HepG2 (cell line): ENCODE measurements at regions not wholly inside any gene's neighbourhood (a gene's known extent, or its start where the extent isn't known, plus 50 kb on each side); places are given as distances from the start of the nearest gene placed in this dataset.

ENCODE experiments used
- ATAC-seq: fragments of 200-7000 bp; cut with Tn5 transposase; 3 replicates; pipeline ENCODE4 v1.9.1; 2020; ENCODE audit warnings: mild to moderate bottlenecking, moderate library complexity
- BruUV-seq: library from RNA; stranded (reverse); fragments of 400-500 nt; replicated peaks from 2 replicates; lab custom pipeline; 2021; lab: Mats Ljungman, UMichigan
- CTCF ChIA-PET: fragments of 300-600 bp; formaldehyde crosslinking; extraction: SDS; loops from one replicate; lab custom pipeline; 2021; ENCODE audit warnings: low total read pairs, inconsistent platforms, low intra/inter-chr PET ratio; lab: Yijun Ruan, JAX
- POLR2A ChIA-PET: fragments of 350-600 bp; sonication (Branson Sonifier 250); formaldehyde crosslinking; loops from one replicate; lab custom pipeline; 2020; ENCODE audit warnings: antibody characterized with exemption, inconsistent platforms; lab: Yijun Ruan, JAX
- DNase-seq: peaks from one replicate; pipeline ENCODE4 v3.0.0-alpha.2; 2015; ENCODE audit warnings: low spot score
- FAIRE-seq: peaks from 3 replicates; lab custom pipeline; 2011; peaks lifted over from hg19 to GRCh38; lab: Jason Lieb, UNC
- H2AFZ ChIP-seq: one replicate; pipeline ENCODE4 v1.6.1; 2011; ENCODE audit warnings: low read length, inconsistent platforms
- H3K27ac ChIP-seq: fragments of 300-600 bp; 3 replicates; pipeline ENCODE4 v1.8.0; 2011; ENCODE audit warnings: mixed run types, mild to moderate bottlenecking, mixed read lengths, low read length, inconsistent platforms; ENCODE audit not compliant: insufficient read depth; ENCODE audit errors: extremely low read length
- H3K27me3 ChIP-seq, 2 experiments: fragments of 200-600 bp in 1 of 2; 2 replicates in 1 of 2; 3 replicates in 1 of 2; pipeline versions ENCODE4 v1.6.0 to v1.8.0; 2011; ENCODE audit warnings: low read length in 2 of 2, mild to moderate bottlenecking in 2 of 2, moderate library complexity in 2 of 2, inconsistent platforms in 1 of 2; ENCODE audit not compliant: insufficient read depth in 2 of 2, control insufficient read depth in 1 of 2
- H3K36me3 ChIP-seq, 2 experiments: fragments of 200-600 bp in 1 of 2; replicated peaks in 1 of 2; 2 replicates in 1 of 2; 3 replicates in 1 of 2; pipeline versions ENCODE4 v1.5.1 to v1.8.0; 2011; ENCODE audit warnings: low read length in 2 of 2, inconsistent platforms in 1 of 2; ENCODE audit not compliant: insufficient read depth in 2 of 2, control insufficient read depth in 1 of 2
- H3K4me1 ChIP-seq: 2 replicates; pipeline ENCODE4 v1.5.1; 2012; ENCODE audit warnings: low read length, inconsistent platforms; ENCODE audit not compliant: insufficient read depth
- H3K4me2 ChIP-seq: 2 replicates; pipeline ENCODE4 v1.6.0; 2011; ENCODE audit warnings: low read depth, low read length, inconsistent platforms
- H3K4me3 ChIP-seq, 3 experiments: fragments of 200-600 bp in 1 of 3; sonication (generic), shearing (Covaris generic) in 1 of 3; replicated peaks in 1 of 3; 2 replicates each; pipeline ENCODE4 v1.5.1; 2011 to 2016; ENCODE audit warnings: low read length in 3 of 3, inconsistent platforms in 2 of 3, low read depth in 2 of 3, mild to moderate bottlenecking in 2 of 3, control low read depth in 1 of 3, mixed read lengths in 1 of 3; ENCODE audit not compliant: insufficient read depth in 1 of 3
- H3K79me2 ChIP-seq: one replicate; pipeline ENCODE4 v1.6.1; 2011; ENCODE audit warnings: low read length, inconsistent platforms; ENCODE audit not compliant: insufficient read depth
- H3K9ac ChIP-seq: 2 replicates; pipeline ENCODE4 v1.6.0; 2011; ENCODE audit warnings: mild to moderate bottlenecking, low read depth, low read length, inconsistent platforms; ENCODE audit not compliant: insufficient read depth
- H3K9me3 ChIP-seq: 2 replicates; pipeline ENCODE4 v1.5.1; 2012; ENCODE audit warnings: mild to moderate bottlenecking, low read length
- H4K20me1 ChIP-seq: 2 replicates; pipeline ENCODE4 v1.6.0; 2011; ENCODE audit warnings: inconsistent platforms, mild to moderate bottlenecking, low read length, moderate library complexity; ENCODE audit not compliant: insufficient read depth
- HCFC1 ChIP-seq: fragments of 150-350 bp; IDR thresholded peaks from 2 replicates; pipeline ENCODE4 v1.6.1; 2014; ENCODE audit warnings: low read depth, low read length
- HNRNPH1 ChIP-seq: fragments of 200-400 bp; formaldehyde crosslinking; optimal IDR thresholded peaks from 2 replicates; pipeline ENCODE3; 2017; ENCODE audit warnings: mild to moderate bottlenecking, low read depth, low read length
- SMAD1 ChIP-seq: sonication (generic); formaldehyde crosslinking; IDR thresholded peaks from 2 replicates; pipeline ENCODE4 v1.4.0; 2020; ENCODE audit warnings: missing genetic modification reagents, low read depth, mild to moderate bottlenecking, borderline replicate concordance
- YEATS4 ChIP-seq: sonication (generic); formaldehyde crosslinking; IDR thresholded peaks from 2 replicates; pipeline ENCODE4 v1.4.0; 2020; ENCODE audit warnings: missing genetic modification reagents, borderline replicate concordance
- ZBTB20 ChIP-seq: sonication (generic); formaldehyde crosslinking; IDR thresholded peaks from 2 replicates; pipeline ENCODE4 v1.8.1; 2023; ENCODE audit warnings: missing genetic modification reagents, low read depth, mild to moderate bottlenecking, borderline replicate concordance
- ZNF124 ChIP-seq: sonication (generic); formaldehyde crosslinking; IDR thresholded peaks from 2 replicates; pipeline ENCODE4 v1.4.0; 2020; ENCODE audit warnings: missing genetic modification reagents
- ZNF619 ChIP-seq: sonication (generic); formaldehyde crosslinking; IDR thresholded peaks from 2 replicates; pipeline ENCODE4 v1.4.0; 2020; ENCODE audit warnings: mild to moderate bottlenecking, missing genetic modification reagents
- ZSCAN25 ChIP-seq: sonication (generic); formaldehyde crosslinking; IDR thresholded peaks from 2 replicates; pipeline ENCODE4 v1.8.0; 2022; ENCODE audit warnings: mild to moderate bottlenecking, missing genetic modification reagents
- WGBS: methylation state at CpG from one replicate; pipeline ENCODE4 v1.1.6; 2017; ENCODE audit warnings: low lambda C conversion rate; 5-methylcytosine and 5-hydroxymethylcytosine counted together
- in situ Hi-C: cut with HindIII; loops from 2 replicates; pipeline ENCODE4 v1.10.0; 2017; ENCODE audit warnings: low pct_unique_long_range_greater_than_20kb; ENCODE audit not compliant: extremely low pct_ligation_motif_present
- intact Hi-C: fragments of 100-400 bp; cut with micrococcal nuclease; formaldehyde crosslinking; loops from one replicate; pipeline ENCODE4 v1.10.0; 2022; ENCODE audit not compliant: unreplicated experiment
- TF ChIP-seq, protein P1 (sequence below): sonication (generic); formaldehyde crosslinking; IDR thresholded peaks from 2 replicates; pipeline ENCODE4 v1.8.1; 2023; ENCODE audit warnings: mild to moderate bottlenecking, missing genetic modification reagents, borderline replicate concordance
- TF ChIP-seq, protein P2 (sequence below): sonication (generic); formaldehyde crosslinking; IDR thresholded peaks from 2 replicates; pipeline ENCODE4 v1.4.0; 2020; ENCODE audit warnings: missing genetic modification reagents
- TF ChIP-seq, protein P3 (sequence below): sonication (generic); formaldehyde crosslinking; IDR thresholded peaks from 2 replicates; pipeline ENCODE4 v1.9.0; 2022; ENCODE audit warnings: low read depth, missing genetic modification reagents
- TF ChIP-seq, protein P4 (sequence below): IDR thresholded peaks from 2 replicates; pipeline ENCODE4 v1.6.1; 2016; ENCODE audit warnings: missing compliant biosample characterization, missing genetic modification reagents, borderline replicate concordance
- TF ChIP-seq, protein P5 (sequence below): IDR thresholded peaks from 2 replicates; pipeline ENCODE4 v1.6.1; 2016; ENCODE audit warnings: mild to moderate bottlenecking, missing biosample characterization, missing genetic modification reagents

DNA sequence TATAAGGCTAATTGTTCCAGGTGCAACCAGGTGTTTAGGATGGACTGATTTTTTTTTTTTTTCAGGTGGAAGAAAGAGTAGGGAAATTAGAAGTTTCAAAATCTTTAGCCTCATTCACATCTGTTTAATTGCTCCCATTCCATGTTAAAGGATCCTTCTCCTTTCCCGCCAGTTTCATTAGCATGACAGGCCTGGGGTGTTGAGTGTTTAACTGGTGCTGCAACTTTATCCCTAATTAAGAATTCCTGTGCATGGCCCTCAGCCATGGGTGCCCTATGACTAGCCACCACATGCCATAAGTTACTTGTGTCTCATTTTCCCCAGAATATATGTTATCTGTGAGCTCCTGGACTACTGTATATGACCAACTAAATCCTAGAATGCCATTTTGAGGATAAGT lies 501.4 kb downstream of the NSUN3 start:
- DNase-seq: no peak
- H3K9ac ChIP-seq: no peak overlapping the region
- H4K20me1 ChIP-seq: no peaks in the 10 kb centered on the region
- intact Hi-C loops: no loop called here
- no peaks in the 10 kb centered on the region for H3K36me3 ChIP-seq
- in situ Hi-C loops: no loop called here
- no peaks in the 10 kb centered on the region for H3K9me3 ChIP-seq
- POLR2A ChIA-PET: no interaction called here
- BruUV-seq: no TSS peak
- FAIRE-seq: no peak
- H3K4me2 ChIP-seq: no peak overlapping the region
- no peak overlapping the region for H3K4me3 ChIP-seq
- H3K27me3 ChIP-seq: no peaks in the 10 kb centered on the region
- ATAC-seq: no peak
- 18% methylated on average over 1 of the region's 1 CpG for WGBS
- no peak for TF ChIP-seq ZNF124 (CRISPR knock-in tag)
- TF ChIP-seq YEATS4 (CRISPR knock-in tag): no peak
- TF ChIP-seq ZNF619 (CRISPR knock-in tag): no peak
- TF ChIP-seq, protein P1, sequence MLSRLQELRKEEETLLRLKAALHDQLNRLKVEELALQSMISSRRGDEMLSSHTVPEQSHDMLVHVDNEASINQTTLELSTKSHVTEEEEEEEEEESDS (CRISPR knock-in tag): no peak
- TF ChIP-seq, protein P2, sequence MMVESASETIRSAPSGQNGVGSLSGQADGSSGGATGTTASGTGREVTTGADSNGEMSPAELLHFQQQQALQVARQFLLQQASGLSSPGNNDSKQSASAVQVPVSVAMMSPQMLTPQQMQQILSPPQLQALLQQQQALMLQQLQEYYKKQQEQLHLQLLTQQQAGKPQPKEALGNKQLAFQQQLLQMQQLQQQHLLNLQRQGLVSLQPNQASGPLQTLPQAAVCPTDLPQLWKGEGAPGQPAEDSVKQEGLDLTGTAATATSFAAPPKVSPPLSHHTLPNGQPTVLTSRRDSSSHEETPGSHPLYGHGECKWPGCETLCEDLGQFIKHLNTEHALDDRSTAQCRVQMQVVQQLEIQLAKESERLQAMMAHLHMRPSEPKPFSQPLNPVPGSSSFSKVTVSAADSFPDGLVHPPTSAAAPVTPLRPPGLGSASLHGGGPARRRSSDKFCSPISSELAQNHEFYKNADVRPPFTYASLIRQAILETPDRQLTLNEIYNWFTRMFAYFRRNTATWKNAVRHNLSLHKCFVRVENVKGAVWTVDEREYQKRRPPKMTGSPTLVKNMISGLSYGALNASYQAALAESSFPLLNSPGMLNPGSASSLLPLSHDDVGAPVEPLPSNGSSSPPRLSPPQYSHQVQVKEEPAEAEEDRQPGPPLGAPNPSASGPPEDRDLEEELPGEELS (CRISPR knock-in tag): no peak
- TF ChIP-seq, protein P3, sequence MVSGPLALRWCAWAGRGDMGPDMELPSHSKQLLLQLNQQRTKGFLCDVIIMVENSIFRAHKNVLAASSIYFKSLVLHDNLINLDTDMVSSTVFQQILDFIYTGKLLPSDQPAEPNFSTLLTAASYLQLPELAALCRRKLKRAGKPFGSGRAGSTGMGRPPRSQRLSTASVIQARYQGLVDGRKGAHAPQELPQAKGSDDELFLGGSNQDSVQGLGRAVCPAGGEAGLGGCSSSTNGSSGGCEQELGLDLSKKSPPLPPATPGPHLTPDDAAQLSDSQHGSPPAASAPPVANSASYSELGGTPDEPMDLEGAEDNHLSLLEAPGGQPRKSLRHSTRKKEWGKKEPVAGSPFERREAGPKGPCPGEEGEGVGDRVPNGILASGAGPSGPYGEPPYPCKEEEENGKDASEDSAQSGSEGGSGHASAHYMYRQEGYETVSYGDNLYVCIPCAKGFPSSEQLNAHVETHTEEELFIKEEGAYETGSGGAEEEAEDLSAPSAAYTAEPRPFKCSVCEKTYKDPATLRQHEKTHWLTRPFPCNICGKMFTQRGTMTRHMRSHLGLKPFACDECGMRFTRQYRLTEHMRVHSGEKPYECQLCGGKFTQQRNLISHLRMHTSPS (CRISPR knock-in tag): no peak
- no peak for TF ChIP-seq HNRNPH1
- no peak for TF ChIP-seq ZBTB20 (CRISPR knock-in tag)
- no peak for TF ChIP-seq ZSCAN25
- TF ChIP-seq, protein P4, sequence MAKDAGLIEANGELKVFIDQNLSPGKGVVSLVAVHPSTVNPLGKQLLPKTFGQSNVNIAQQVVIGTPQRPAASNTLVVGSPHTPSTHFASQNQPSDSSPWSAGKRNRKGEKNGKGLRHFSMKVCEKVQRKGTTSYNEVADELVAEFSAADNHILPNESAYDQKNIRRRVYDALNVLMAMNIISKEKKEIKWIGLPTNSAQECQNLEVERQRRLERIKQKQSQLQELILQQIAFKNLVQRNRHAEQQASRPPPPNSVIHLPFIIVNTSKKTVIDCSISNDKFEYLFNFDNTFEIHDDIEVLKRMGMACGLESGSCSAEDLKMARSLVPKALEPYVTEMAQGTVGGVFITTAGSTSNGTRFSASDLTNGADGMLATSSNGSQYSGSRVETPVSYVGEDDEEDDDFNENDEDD (CRISPR knock-in tag): no peak
- no peak for TF ChIP-seq SMAD1
- TF ChIP-seq, protein P5, sequence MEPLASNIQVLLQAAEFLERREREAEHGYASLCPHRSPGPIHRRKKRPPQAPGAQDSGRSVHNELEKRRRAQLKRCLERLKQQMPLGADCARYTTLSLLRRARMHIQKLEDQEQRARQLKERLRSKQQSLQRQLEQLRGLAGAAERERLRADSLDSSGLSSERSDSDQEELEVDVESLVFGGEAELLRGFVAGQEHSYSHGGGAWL (CRISPR knock-in tag): no peak
- TF ChIP-seq HCFC1: no peak
- CTCF ChIA-PET: no interaction called here
- H3K79me2 ChIP-seq: no peaks in the 10 kb centered on the region
- no peaks in the 10 kb centered on the region for H3K4me1 ChIP-seq
- H2AFZ ChIP-seq: no peak overlapping the region
- H3K27ac ChIP-seq: no peak overlapping the region
